Left ventricle myocardium inferior (tissue), 1 donor: ENCODE measurements at regions not wholly inside any gene's neighbourhood (a gene's known extent, or its start where the extent isn't known, plus 50 kb on each side); places are given as distances from the start of the nearest gene placed in this dataset.

Source experiments
- DNase-seq: peaks from one replicate; pipeline ENCODE4 v3.0.0-alpha.2; 2020
- H3K27ac ChIP-seq: fragments of 200-600 bp; replicated peaks from 2 replicates; pipeline ENCODE4 v1.8.0; 2021
- H3K27me3 ChIP-seq: fragments of 200-600 bp; 2 replicates; pipeline ENCODE4 v1.8.0; 2021; ENCODE audit warnings: low read depth
- H3K36me3 ChIP-seq: fragments of 200-600 bp; 2 replicates; pipeline ENCODE4 v1.8.0; 2021
- H3K4me1 ChIP-seq: fragments of 200-600 bp; 2 replicates; pipeline ENCODE4 v1.8.0; 2021
- H3K4me3 ChIP-seq: fragments of 200-600 bp; 2 replicates; pipeline ENCODE4 v1.8.0; 2021; ENCODE audit warnings: mild to moderate bottlenecking, moderate library complexity
- H3K9me3 ChIP-seq: fragments of 200-600 bp; replicated peaks from 2 replicates; pipeline ENCODE4 v1.8.0; 2021
- CTCF ChIP-seq: fragments of 200-600 bp; IDR thresholded peaks from 2 replicates; pipeline ENCODE4 v1.8.0; 2021; ENCODE audit warnings: antibody characterized with exemption, mild to moderate bottlenecking, borderline replicate concordance
- intact Hi-C: fragments of 100-400 bp; cut with micrococcal nuclease; formaldehyde crosslinking; loops from one replicate; pipeline ENCODE4 v1.11.0; 2022
- donor health status: DM: no; HTN: yes; CAD: no; lungs with severe emphysema.

- no peaks in the 10 kb centered on the region for H3K4me1 ChIP-seq
- H3K27ac ChIP-seq, result no peak overlapping the region
- TF ChIP-seq CTCF, result no peak
- no peaks in the 10 kb centered on the region for H3K27me3 ChIP-seq
- no peak overlapping the region for H3K4me3 ChIP-seq
- no peaks in the 10 kb centered on the region for H3K36me3 ChIP-seq
- no peak for DNase-seq
- no peaks in the 10 kb centered on the region for H3K9me3 ChIP-seq
- intact Hi-C loops, result no loop called here
Measured at GRCh38 chr1:199096591-199096990, 457.8 kb downstream of the PTPRC start.

- Histone ChIP-seq H3K4me1 (no peaks in the 10 kb centered on the region), H3K27me3 (no peaks in the 10 kb centered on the region), H3K4me3 (no peak overlapping the region), H3K27ac (no peak overlapping the region), H3K36me3 (no peaks in the 10 kb centered on the region), H3K9me3 (peaks cover 9% of the 10 kb centered on the region)
- DNase-seq, result no peak
- no peak for TF ChIP-seq CTCF
- intact Hi-C loops, result no loop called here
Measured at GRCh38 chr1:199098468-199098867, 459.6 kb downstream of the PTPRC start.

DNA sequence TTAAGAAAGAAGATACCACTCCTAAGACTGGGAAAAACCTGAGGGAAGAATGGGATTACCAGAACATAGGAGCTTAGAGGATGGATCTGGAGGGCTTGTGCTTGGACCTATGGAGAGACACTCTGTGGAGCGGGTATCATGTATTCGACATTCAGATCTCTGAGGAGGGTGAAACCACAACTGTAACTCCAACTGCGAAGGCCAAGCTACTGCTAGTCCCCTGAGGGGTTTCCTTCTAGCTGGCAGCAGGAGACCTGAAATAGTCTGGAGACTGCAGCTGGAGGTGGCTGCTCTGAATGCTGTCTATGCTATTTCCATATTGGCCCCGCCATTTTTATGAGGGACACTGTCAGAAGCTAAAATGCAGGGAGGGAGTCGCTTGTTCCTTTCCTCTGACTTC is 462.3 kb downstream of the PTPRC start:
- H3K36me3 ChIP-seq, result no peaks in the 10 kb centered on the region
- intact Hi-C loops, result no loop called here
- TF ChIP-seq CTCF, result no peak
- no peak for DNase-seq
- H3K27ac ChIP-seq, result no peak overlapping the region
- no peaks in the 10 kb centered on the region for H3K27me3 ChIP-seq
- H3K9me3 ChIP-seq, result peaks cover 12% of the 10 kb centered on the region
- no peaks in the 10 kb centered on the region for H3K4me1 ChIP-seq
- H3K4me3 ChIP-seq, result no peak overlapping the region

DNA sequence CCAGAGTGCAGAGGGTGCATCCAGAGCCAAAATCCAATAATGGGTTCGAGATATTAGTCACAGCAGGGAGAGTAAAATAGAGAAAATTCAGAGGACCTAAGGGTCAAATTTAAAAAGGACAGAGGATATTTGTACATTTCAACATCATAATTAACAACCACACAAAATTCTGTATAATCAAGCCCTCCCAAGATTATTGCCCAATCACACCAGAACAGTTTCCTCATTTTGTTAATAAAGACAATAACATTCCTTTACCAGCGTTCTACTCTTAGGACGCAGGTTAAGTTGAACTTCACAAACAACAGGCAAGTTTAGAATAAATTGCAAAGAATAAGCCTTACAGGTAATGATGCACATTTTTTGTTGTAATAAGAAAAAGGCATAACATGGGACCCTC is 462.8 kb downstream of the PTPRC start:
- DNase-seq, result no peak
- H3K36me3 ChIP-seq, result no peaks in the 10 kb centered on the region
- peaks cover 17% of the 10 kb centered on the region for H3K9me3 ChIP-seq
- TF ChIP-seq CTCF, result no peak
- no peaks in the 10 kb centered on the region for H3K4me1 ChIP-seq
- H3K4me3 ChIP-seq, result no peak overlapping the region
- H3K27me3 ChIP-seq, result no peaks in the 10 kb centered on the region
- H3K27ac ChIP-seq, result no peak overlapping the region
- intact Hi-C loops, result no loop called here

GRCh38 chr1:199102239-199102638 is 463.4 kb downstream of the PTPRC start:
- peaks cover 18% of the 10 kb centered on the region for H3K9me3 ChIP-seq

More at GRCh38 chr1:199102239-199102638, 463.4 kb downstream of the PTPRC start:
- no peak for DNase-seq
- H3K4me3 ChIP-seq, result no peak overlapping the region
- H3K36me3 ChIP-seq, result no peaks in the 10 kb centered on the region
- H3K27ac ChIP-seq, result no peak overlapping the region
- intact Hi-C loops, result no loop called here
- no peaks in the 10 kb centered on the region for H3K4me1 ChIP-seq
- no peak for TF ChIP-seq CTCF
- H3K27me3 ChIP-seq, result no peaks in the 10 kb centered on the region
